Pons (tissue), 1 donor: ENCODE measurements at regions not wholly inside any gene's neighbourhood (a gene's known extent, or its start where the extent isn't known, plus 50 kb on each side); places are given as distances from the start of the nearest gene placed in this dataset.
"Not testable (repeated sequence)": the region's sequence is repeated elsewhere in the genome, so short reads cannot be mapped to it uniquely, and the experiment has no call there.

Source experiments
- DNase-seq: peaks from one replicate; pipeline ENCODE4 v3.0.0-alpha.2; 2016; ENCODE audit warnings: low spot score

DNA sequence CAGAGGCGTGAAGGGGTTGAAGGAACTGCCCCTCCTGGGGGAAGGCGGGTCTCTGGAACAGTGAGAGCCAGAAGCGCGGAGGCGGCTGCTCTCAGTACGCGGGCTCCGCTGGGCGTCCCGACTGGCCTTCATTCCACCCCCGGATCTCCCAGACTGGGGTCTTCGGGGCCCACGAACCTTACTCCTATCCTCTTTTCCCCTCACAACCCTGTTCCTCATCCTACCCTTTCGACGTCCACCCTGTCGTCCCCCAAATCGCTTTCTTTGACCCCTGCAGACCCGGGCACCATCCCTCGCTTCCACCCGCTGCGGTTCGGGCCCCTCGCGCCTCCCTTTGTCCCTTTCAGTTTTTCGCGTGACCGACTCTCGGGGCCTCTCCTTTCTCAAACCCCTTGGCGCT, 2114.6 kb downstream of the TP53TG3F start:
- DNase-seq: no peak

DNA sequence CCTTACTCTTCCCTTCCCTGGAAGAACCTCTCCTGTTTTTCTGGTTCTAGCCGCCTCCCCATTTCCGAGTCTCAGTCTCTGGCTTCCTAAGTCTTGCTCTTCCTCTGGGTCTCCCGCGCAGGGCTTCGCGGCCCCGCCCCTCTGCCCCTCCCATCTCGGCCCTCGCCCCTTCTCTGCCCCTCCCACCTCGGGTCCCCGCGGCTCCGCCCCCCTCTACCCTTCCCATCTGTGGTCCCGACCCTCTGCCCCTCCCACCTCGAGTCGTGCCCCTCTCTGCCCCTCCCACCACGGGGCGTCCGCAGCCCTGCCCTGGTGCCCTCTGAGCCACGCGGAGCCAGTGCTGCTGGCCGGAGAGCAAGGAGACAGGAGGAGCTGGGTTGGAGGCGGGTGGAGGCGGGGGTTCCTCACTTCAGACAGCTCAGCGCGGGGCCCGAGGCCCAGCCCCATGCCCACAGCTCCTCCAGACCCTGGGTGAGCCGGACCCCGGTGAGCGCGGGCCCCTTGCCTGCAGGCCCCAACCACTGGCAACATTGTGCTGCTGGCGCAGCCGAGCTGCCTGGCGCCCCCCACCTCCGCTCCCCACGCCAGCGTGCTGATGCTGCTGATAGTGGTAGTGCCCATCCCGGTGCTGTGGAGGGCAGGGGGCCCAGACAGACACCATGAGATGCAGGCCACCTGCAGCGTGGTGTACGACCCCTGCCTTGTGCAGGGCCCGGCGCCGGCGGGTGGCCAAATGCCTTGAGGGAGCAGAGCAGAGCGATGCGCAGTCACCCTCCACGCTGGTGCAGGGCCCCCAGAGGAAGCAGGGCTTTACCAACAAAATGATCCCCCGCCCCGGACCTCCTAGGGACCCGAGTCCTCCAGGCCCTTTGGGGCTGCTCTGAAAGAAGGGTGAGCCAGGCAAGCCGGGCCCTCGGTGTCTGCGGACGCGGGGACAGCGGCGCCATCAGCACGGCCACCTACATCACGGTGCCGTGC, 2115.3 kb downstream of the TP53TG3F start:
- DNase-seq: no peak

DNA sequence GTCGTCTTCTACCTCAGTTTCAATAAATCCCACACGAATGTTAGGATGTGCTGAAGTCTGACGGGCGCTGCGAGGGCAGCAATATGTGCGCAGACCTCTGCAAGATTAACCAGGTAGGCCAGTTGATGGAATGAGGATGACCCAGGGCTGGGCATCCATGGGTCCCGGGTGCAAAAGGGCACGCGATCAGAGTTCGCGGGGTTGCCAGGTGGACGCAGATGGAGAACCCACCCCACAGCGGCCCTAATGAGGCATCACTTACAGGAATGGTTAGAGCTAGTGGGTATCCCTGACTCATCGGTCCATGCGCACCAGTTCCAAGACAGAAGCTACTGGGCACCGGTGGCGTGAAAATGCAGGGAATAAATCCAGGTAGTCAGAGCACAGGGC, 2116.0 kb downstream of the TP53TG3F start:
- no peak for DNase-seq

DNA sequence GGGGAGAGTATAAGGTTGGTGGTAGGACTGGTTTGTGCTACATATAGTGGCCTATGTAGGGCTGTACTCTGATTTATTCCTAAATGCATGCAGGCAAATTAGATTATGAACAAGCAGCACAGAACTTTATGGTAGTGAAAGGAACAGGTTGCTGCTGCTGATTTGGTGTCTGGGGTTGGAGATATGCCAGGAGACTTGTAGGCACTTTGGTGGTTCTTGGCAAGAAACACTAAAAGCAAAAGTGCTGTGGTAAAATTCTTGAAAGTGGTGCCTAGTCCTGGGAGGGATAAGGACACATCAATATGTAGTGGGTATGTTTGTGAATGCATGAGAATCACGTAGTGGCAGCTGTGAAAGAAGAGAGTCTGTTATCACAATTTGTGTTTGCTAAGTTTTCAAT, 2126.0 kb downstream of the TP53TG3F start:
- no peak for DNase-seq

GRCh38 chr16:35590913-35591312, 2131.5 kb downstream of the TP53TG3F start:
- not testable (repeated sequence) for DNase-seq

DNA sequence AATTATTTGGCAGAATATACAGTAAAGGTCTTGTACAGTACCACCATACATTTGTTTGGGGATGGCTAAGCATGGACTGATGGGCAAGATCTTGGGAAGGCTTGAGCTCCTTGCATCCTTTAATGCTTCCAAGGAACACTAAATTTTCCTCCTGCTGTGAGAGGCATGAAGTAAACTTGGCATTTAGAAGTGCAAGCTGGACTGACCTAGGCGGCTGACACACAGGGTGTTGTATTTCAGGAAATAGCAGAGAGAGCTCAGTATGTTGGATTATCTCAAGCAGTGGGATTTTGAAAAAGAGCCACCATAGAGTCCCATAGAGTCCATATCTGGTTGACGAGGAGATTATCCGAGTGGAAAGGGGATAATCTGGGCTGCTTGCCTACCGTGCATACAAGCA, 2137.1 kb downstream of the TP53TG3F start:
- DNase-seq: no peak

GRCh38 chr16:35598696-35599332, 2139.4 kb downstream of the TP53TG3F start:
- DNase-seq: no peak

DNA sequence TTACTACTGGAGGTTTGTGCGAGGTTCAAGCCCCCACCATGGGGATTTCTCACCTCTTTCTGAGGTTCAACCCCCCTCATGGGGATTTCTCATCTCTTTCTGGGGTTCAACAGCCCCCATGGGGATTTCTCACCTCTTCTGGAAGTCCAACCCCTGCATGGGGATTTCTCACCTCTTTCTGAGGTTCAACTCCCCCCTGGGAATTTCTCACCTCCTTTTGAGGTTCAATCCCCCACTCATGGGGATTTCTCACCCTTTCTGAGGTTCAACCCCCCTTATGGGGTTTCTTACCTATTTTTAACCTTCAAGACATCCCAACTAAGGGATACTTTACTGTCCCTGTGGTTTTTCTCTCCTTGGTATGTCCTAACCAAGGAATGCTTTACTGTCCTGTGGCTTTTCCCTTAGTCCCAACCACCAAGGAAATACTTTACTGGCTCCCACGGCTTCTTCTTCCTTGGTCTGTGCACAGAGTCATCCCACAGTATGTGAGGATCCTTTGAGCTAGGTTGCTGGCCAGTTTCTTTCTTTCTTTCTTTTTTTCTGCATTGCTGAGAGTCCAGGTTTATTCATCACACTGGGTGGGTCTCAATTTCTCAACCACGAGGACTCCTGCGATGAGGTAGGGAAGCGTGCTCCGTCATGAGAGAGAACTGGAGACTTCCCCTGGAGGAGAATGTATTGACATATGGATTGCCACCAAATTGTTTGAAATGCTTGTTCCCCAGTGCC, 2140.2 kb downstream of the TP53TG3F start:
- no peak for DNase-seq

GRCh38 chr16:35600161-35600555, 2140.7 kb downstream of the TP53TG3F start:
- DNase-seq: not testable (repeated sequence)

DNA sequence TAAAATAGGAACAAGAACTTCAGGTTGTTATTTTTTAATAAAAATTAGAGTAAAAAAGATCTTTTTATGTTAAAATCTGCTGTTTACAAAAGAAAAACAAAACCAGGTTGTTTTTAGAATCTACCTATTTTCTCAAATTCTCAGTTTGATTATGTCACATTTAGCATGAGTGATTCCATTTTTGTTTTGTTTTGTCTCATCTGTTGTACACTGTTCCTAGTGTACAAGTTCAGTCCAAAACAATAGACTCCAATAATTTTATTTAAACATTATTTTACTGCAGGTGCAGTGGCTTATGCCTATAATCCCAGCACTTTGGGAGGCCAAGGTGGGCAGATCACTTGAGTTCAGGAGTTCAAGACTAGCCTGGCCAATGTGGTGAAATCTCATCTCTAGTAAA, 2142.7 kb downstream of the TP53TG3F start:
- DNase-seq: no peak

GRCh38 chr16:35603371-35603770, 2144.0 kb downstream of the TP53TG3F start:
- not testable (repeated sequence) for DNase-seq

DNA sequence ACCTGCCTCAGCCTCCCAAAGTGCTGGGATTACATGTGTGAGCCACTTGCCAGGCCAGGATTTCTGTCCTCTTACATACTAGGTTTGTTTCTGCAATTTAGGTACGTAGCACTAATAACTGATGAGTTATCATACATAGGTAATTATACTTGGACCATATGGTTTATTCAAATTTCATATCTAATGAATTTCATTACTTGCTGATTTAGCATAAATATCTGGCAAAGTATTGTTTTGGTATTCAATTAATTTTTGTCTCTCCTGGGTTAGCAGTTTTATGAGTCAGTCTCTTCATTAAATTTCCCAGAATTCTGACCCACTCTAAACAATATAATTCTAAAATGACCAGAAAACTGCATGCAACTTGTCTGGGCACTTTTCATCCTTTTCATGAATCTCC, 2146.5 kb downstream of the TP53TG3F start:
- DNase-seq: no peak

DNA sequence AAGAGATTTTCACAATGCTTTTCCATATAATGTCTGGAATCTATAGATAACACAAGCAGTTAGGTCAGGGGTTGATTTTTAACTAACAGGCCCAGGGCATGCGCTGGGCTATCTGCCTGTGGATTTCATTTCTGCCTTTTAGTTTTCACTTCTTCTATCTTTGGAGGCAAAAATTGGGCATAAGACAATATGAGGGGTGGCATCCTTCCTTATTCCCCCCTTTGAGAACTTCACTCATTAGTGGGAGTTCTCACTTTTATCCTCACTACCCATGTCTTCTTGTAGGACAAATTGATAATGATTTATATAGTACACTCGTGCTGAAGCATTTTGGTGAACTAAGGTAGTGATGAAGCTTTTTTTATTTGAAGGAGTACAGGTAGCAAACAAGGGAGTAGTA, 2155.5 kb downstream of the TP53TG3F start:
- not testable (repeated sequence) for DNase-seq

- DNase-seq: not testable (repeated sequence)
These were observed 2159.8 kb downstream of the TP53TG3F start for GRCh38 chr16:35619176-35619575.

DNA sequence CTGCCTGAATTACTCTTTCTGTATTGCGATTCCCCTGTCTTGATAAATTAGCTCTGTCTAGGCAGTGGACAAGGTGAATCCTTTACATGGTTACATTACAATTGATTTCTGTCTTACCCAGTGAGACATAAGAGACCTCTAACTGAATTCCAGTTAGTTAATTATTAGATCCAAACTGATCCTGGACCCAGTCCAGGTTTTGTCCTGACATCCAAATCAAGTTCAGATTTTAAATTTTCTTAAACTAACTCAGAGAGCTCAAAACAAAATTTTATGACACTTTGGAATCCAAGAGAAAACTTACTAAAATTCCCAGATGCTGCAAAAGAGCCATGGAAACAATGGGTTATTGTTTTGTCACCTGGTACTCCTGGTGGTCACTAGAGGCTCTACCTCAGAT, 2166.6 kb downstream of the TP53TG3F start:
- no peak for DNase-seq

DNA sequence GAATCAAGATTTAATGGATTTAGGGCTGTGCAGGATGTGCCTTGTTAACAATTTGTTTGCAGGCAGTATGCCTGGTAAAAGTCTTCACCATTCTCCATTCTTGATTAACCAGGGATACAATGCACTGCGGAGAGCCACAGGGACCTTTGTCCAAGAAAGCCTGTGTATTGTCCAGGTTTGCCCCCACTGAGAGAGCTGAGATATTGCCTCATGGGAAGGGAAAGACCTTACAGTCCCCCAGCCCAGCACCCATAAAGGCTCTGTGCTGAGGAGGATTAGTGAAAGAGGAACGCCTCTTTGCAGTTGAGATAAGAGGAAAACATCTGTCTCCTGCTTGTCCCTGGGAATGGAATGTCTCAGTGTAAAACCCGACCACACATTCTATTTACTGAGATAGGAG, 2169.6 kb downstream of the TP53TG3F start:
- no peak for DNase-seq

GRCh38 chr16:35631261-35631945, 2172.0 kb downstream of the TP53TG3F start:
- peak; percentile 8 for DNase-seq

DNA sequence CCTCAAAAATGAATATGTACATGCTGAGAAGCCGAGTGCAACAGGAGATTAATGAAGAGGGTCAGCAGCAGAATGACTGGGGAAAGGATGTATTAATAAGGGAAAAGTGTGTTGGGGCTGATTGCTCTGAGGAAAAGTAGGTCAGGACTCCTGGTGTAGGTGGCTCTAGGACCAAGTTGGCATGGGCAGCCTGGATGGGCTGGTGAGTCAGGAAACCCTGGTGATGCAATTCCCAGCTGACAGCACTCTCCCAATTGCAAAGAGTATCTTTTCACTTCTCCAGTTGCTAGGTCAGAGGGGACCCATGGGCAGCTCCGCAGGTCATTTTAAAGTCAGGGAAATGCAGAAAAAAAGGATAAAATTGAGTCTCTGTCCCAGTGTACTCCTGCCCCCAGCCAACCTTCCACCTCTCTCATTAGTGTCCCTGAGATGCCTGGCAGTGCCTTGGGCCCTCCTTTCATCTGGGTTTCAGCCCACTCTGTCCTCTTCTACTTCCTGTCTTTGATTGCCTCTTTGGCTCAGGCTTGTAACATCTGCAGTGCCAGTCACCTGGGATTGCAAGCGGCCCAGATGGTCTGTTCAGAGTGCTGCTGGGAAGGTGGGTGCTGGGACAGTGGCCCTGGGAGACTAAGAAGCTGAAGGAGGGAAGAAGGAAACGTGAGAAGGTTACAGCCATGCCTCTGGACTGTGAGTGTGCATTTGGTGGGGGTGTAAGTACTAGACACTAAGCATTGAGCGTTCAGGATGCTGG, 2177.2 kb downstream of the TP53TG3F start:
- DNase-seq: no peak

GRCh38 chr16:35637683-35638082, 2178.3 kb downstream of the TP53TG3F start:
- DNase-seq: no peak

DNA sequence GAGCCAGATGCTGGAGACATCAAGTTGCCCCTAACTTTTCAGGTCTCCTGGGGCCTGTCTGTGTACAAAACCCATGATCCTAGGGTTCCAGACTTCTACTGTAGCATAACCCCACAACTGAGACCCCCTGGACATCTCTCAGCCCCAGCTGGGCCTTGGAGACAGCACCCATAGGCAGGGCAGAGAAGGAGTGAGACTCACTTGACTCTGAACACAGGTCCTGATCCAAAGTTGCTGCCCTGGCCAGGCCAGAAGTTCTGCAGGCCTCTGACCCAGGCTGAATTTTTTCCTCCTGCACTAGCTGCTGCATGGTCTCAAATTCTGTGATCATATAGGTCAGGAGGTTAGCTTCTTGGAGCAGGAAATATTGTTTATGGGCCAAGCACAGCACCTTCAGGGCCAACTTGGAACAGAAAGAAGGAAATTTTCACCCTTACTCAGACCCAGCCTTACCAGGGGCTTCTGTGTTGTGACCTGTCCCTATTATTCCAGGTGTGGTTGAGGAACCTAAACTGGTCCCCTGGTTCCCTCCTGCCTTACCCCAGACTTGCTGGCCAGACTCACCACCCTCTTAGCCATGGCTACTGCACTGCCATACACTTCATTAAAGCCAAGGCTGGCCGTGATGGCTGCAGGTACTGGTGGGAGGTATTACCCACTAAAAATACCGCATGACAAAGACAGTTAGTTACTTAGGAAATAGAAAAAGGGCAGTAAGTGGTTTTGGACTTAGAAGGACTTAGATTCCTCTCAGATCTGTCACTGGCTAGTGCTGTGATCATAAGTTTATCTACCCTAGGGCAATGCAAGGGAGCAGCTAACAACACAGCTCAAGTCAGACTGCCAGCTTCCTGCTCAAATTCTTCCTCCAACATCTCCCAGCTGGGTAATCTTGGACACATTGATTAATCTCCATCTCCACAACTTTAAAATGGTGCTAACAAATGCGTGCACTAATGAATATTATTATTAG, 2180.1 kb downstream of the TP53TG3F start:
- no peak for DNase-seq
